ENCODE measurements at regions not wholly inside any gene's neighbourhood (a gene's known extent, or its start where the extent isn't known, plus 50 kb on each side); places are given as distances from the start of the nearest gene placed in this dataset.

DNA sequence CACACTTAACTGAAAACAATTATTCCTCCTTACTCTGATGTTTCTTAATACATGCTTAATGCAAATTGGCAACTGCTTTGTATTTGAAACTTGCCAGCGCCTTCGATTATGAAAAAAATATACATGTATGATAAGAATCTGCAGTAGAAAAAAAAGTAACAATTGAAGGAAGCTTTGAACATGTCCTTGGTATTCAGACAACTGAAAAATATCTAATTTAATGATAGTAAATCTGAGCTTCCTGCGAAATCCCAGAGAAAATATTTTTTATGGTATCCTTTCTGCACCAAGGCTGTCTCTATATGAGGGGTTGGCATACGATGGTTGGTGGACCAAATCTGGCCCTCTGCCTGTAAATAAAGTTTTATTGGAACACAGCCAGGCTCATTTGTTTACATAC, 186.2 kb downstream of the HDGFL1 start:
- TF ChIP-seq ESRRA (IDR thresholded peaks at IDR 0.05; ENCODE audit: borderline replicate concordance, low read length) (no peak), EP300 (IDR thresholded peaks at IDR 0.05) (no peak), RFX5 (IDR thresholded peaks at IDR 0.05) (no peak), POLR2A (IDR thresholded peaks at IDR 0.05; ENCODE audit: low read length) (no peak), CHD4 (IDR thresholded peaks at IDR 0.05; ENCODE audit: borderline replicate concordance) (no peak)
- TF ChIP-seq, protein P1, sequence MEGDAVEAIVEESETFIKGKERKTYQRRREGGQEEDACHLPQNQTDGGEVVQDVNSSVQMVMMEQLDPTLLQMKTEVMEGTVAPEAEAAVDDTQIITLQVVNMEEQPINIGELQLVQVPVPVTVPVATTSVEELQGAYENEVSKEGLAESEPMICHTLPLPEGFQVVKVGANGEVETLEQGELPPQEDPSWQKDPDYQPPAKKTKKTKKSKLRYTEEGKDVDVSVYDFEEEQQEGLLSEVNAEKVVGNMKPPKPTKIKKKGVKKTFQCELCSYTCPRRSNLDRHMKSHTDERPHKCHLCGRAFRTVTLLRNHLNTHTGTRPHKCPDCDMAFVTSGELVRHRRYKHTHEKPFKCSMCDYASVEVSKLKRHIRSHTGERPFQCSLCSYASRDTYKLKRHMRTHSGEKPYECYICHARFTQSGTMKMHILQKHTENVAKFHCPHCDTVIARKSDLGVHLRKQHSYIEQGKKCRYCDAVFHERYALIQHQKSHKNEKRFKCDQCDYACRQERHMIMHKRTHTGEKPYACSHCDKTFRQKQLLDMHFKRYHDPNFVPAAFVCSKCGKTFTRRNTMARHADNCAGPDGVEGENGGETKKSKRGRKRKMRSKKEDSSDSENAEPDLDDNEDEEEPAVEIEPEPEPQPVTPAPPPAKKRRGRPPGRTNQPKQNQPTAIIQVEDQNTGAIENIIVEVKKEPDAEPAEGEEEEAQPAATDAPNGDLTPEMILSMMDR (IDR thresholded peaks at IDR 0.05), result no peak
- TF ChIP-seq, protein P2, sequence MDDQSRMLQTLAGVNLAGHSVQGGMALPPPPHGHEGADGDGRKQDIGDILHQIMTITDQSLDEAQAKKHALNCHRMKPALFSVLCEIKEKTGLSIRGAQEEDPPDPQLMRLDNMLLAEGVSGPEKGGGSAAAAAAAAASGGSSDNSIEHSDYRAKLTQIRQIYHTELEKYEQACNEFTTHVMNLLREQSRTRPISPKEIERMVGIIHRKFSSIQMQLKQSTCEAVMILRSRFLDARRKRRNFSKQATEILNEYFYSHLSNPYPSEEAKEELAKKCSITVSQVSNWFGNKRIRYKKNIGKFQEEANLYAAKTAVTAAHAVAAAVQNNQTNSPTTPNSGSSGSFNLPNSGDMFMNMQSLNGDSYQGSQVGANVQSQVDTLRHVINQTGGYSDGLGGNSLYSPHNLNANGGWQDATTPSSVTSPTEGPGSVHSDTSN (IDR thresholded peaks at IDR 0.05), result no peak

Data from A549 (cell line).